ENCODE measurements at regions not wholly inside any gene's neighbourhood (a gene's known extent, or its start where the extent isn't known, plus 50 kb on each side); places are given as distances from the start of the nearest gene placed in this dataset.
A peak's percentile ranks its signal among the peaks of the same experiment; 100 is the strongest.

DNA sequence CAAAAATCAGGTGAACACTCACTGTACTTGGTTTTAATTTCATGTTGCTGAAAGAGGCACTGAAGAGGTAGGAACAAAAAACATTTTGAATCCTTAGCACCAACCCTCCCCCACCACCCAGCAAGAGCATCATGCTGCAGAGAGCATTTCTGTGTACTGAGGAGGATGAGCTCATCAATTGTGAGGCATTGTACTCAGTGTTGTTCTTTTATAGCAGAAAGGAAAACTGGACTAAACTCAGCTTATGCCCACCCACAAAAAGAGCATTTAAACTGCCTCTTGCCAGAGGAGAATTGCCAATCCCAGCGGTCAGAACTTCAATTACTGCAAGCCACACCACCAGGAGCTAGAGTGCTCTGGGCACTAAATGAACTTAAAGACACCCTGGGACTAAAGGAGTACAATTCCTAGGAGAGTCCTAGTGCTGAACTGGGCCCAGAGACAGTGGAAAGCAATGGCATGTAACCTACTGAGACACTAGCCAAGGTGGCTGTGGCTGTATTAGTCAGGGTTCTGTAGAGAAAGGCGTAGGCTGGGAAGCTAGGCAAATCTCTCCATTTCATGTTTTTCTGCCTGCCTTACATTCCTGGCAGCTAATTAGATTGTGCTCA is 280.7 kb upstream of the KLHL4 start:
- no peak for DNase-seq (ENCODE audit: low spot score)
- ATAC-seq (ENCODE audit: low read depth), result no peak
- TF ChIP-seq, protein P1, sequence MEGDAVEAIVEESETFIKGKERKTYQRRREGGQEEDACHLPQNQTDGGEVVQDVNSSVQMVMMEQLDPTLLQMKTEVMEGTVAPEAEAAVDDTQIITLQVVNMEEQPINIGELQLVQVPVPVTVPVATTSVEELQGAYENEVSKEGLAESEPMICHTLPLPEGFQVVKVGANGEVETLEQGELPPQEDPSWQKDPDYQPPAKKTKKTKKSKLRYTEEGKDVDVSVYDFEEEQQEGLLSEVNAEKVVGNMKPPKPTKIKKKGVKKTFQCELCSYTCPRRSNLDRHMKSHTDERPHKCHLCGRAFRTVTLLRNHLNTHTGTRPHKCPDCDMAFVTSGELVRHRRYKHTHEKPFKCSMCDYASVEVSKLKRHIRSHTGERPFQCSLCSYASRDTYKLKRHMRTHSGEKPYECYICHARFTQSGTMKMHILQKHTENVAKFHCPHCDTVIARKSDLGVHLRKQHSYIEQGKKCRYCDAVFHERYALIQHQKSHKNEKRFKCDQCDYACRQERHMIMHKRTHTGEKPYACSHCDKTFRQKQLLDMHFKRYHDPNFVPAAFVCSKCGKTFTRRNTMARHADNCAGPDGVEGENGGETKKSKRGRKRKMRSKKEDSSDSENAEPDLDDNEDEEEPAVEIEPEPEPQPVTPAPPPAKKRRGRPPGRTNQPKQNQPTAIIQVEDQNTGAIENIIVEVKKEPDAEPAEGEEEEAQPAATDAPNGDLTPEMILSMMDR (IDR thresholded peaks at IDR 0.05; ENCODE audit: poor library complexity, severe bottlenecking), result no peak
- no peaks in the 10 kb centered on the region for H3K36me3 ChIP-seq (ENCODE audit: low read depth)
- H3K27me3 ChIP-seq (ENCODE audit: insufficient read depth, poor library complexity, severe bottlenecking), result no peaks in the 10 kb centered on the region
- H3K27ac ChIP-seq (ENCODE audit: poor library complexity, severe bottlenecking), result no peak overlapping the region
- H3K9me3 ChIP-seq (ENCODE audit: severe bottlenecking), result no peaks in the 10 kb centered on the region
- no peak overlapping the region for H3K4me3 ChIP-seq (ENCODE audit: severe bottlenecking)
- H3K4me1 ChIP-seq (ENCODE audit: insufficient read depth, poor library complexity, severe bottlenecking), result no peaks in the 10 kb centered on the region

GRCh38 chrX:87265518-87265917 is 252.1 kb upstream of the KLHL4 start:
- Histone ChIP-seq H3K27ac (ENCODE audit: poor library complexity, severe bottlenecking) (no peak overlapping the region), H3K4me1 (ENCODE audit: insufficient read depth, poor library complexity, severe bottlenecking) (no peaks in the 10 kb centered on the region), H3K9me3 (ENCODE audit: severe bottlenecking) (no peaks in the 10 kb centered on the region), H3K4me3 (ENCODE audit: severe bottlenecking) (no peak overlapping the region), H3K27me3 (ENCODE audit: insufficient read depth, poor library complexity, severe bottlenecking) (no peaks in the 10 kb centered on the region), H3K36me3 (ENCODE audit: low read depth) (no peaks in the 10 kb centered on the region)
- DNase-seq (ENCODE audit: low spot score) (no peak), ATAC-seq (ENCODE audit: low read depth) (no peak)
- TF ChIP-seq, protein P1 (IDR thresholded peaks at IDR 0.05; ENCODE audit: poor library complexity, severe bottlenecking), result no peak

GRCh38 chrX:87272491-87272890 is 245.1 kb upstream of the KLHL4 start:
- H3K27me3 ChIP-seq (ENCODE audit: insufficient read depth, poor library complexity, severe bottlenecking), result no peaks in the 10 kb centered on the region
- no peak for DNase-seq (ENCODE audit: low spot score)
- no peaks in the 10 kb centered on the region for H3K9me3 ChIP-seq (ENCODE audit: severe bottlenecking)
- H3K4me3 ChIP-seq (ENCODE audit: severe bottlenecking), result no peak overlapping the region
- no peak for ATAC-seq (ENCODE audit: low read depth)
- TF ChIP-seq, protein P1 (IDR thresholded peaks at IDR 0.05; ENCODE audit: poor library complexity, severe bottlenecking), result no peak
- no peaks in the 10 kb centered on the region for H3K4me1 ChIP-seq (ENCODE audit: insufficient read depth, poor library complexity, severe bottlenecking)
- no peak overlapping the region for H3K27ac ChIP-seq (ENCODE audit: poor library complexity, severe bottlenecking)
- H3K36me3 ChIP-seq (ENCODE audit: low read depth), result no peaks in the 10 kb centered on the region

- DNase-seq (ENCODE audit: low spot score) (no peak), ATAC-seq (ENCODE audit: low read depth) (no peak)
- Histone ChIP-seq H3K27me3 (ENCODE audit: insufficient read depth, poor library complexity, severe bottlenecking) (no peaks in the 10 kb centered on the region), H3K36me3 (ENCODE audit: low read depth) (no peaks in the 10 kb centered on the region), H3K4me3 (ENCODE audit: severe bottlenecking) (no peak overlapping the region), H3K9me3 (ENCODE audit: severe bottlenecking) (no peaks in the 10 kb centered on the region), H3K4me1 (ENCODE audit: insufficient read depth, poor library complexity, severe bottlenecking) (no peaks in the 10 kb centered on the region), H3K27ac (ENCODE audit: poor library complexity, severe bottlenecking) (no peak overlapping the region)
- TF ChIP-seq, protein P1 (IDR thresholded peaks at IDR 0.05; ENCODE audit: poor library complexity, severe bottlenecking), result peak; percentile 68
These were observed 217.9 kb upstream of the KLHL4 start for GRCh38 chrX:87299563-87300160.

GRCh38 chrX:87310780-87311179 is 206.8 kb upstream of the KLHL4 start:
- no peaks in the 10 kb centered on the region for H3K9me3 ChIP-seq (ENCODE audit: severe bottlenecking)
- no peak for ATAC-seq (ENCODE audit: low read depth)
- DNase-seq (ENCODE audit: low spot score), result no peak
- TF ChIP-seq, protein P1 (IDR thresholded peaks at IDR 0.05; ENCODE audit: poor library complexity, severe bottlenecking), result no peak
- H3K27ac ChIP-seq (ENCODE audit: poor library complexity, severe bottlenecking), result no peak overlapping the region
- no peaks in the 10 kb centered on the region for H3K4me1 ChIP-seq (ENCODE audit: insufficient read depth, poor library complexity, severe bottlenecking)
- H3K27me3 ChIP-seq (ENCODE audit: insufficient read depth, poor library complexity, severe bottlenecking), result no peaks in the 10 kb centered on the region
- no peaks in the 10 kb centered on the region for H3K36me3 ChIP-seq (ENCODE audit: low read depth)
- H3K4me3 ChIP-seq (ENCODE audit: severe bottlenecking), result no peak overlapping the region
